T47D (cell line): ENCODE measurements at regions not wholly inside any gene's neighbourhood (a gene's known extent, or its start where the extent isn't known, plus 50 kb on each side); places are given as distances from the start of the nearest gene placed in this dataset.

Experiments used
- DNase-seq, 2 experiments: peaks; one replicate each; pipeline versions ENCODE4 v3.0.0 to v3.0.0-alpha.2; 2011 to 2012; ENCODE audit warnings: low read depth in 1 of 2, low spot score in 1 of 2
- JUND ChIP-seq: IDR thresholded peaks from 2 replicates; pipeline ENCODE4 v1.6.1; 2012; ENCODE audit warnings: low read depth
- in situ Hi-C: cut with HindIII; loops from 2 replicates; pipeline ENCODE4 v1.10.0; 2016; ENCODE audit warnings: low sequenced_read_pairs, low pct_unique_long_range_greater_than_20kb

GRCh38 chr2:204272089-204272488, 273.2 kb upstream of the PARD3B start:
- TF ChIP-seq JUND, result no peak
- in situ Hi-C loops, result no loop called here
- DNase-seq, result no peak

GRCh38 chr2:204272610-204273287, 272.5 kb upstream of the PARD3B start:
- in situ Hi-C loops, result no loop called here
- TF ChIP-seq JUND, result no peak
- DNase-seq, result no peak

- DNase-seq, result no peak
- TF ChIP-seq JUND, result no peak
- in situ Hi-C loops, result no loop called here
These were observed 270.8 kb upstream of the PARD3B start for GRCh38 chr2:204274429-204274828.

- TF ChIP-seq JUND, result no peak
- no peak for DNase-seq
- in situ Hi-C loops, result no loop called here
These were observed 270.3 kb upstream of the PARD3B start for GRCh38 chr2:204274991-204275390.

- no peak for DNase-seq
- in situ Hi-C loops, result no loop called here
- TF ChIP-seq JUND, result no peak
These were observed 268.0 kb upstream of the PARD3B start for GRCh38 chr2:204277226-204277625.

GRCh38 chr2:204278454-204278853, 266.8 kb upstream of the PARD3B start:
- in situ Hi-C loops, result no loop called here
- no peak for DNase-seq
- TF ChIP-seq JUND, result no peak

- in situ Hi-C loops, result no loop called here
- no peak for TF ChIP-seq JUND
These were observed 265.5 kb upstream of the PARD3B start for GRCh38 chr2:204279819-204280218.

GRCh38 chr2:204280262-204280668, 265.0 kb upstream of the PARD3B start:
- no peak for TF ChIP-seq JUND
- no peak for DNase-seq
- in situ Hi-C loops, result no loop called here

More at GRCh38 chr2:204279819-204280218, 265.5 kb upstream of the PARD3B start:
- no peak for DNase-seq

- TF ChIP-seq JUND, result no peak
- DNase-seq, result no peak
- in situ Hi-C loops, result no loop called here
These were observed 263.2 kb upstream of the PARD3B start for GRCh38 chr2:204282081-204282480.

GRCh38 chr2:204282525-204282924, 262.8 kb upstream of the PARD3B start:
- in situ Hi-C loops, result no loop called here

GRCh38 chr2:204289066-204289465, 256.2 kb upstream of the PARD3B start:
- DNase-seq, result no peak
- in situ Hi-C loops, result no loop called here
- TF ChIP-seq JUND, result no peak

More at GRCh38 chr2:204282525-204282924, 262.8 kb upstream of the PARD3B start:
- DNase-seq, result no peak
- no peak for TF ChIP-seq JUND

GRCh38 chr2:204292439-204292838, 252.8 kb upstream of the PARD3B start:
- in situ Hi-C loops, result no loop called here
- no peak for TF ChIP-seq JUND
- DNase-seq, result no peak

- in situ Hi-C loops, result no loop called here
- TF ChIP-seq JUND, result no peak
- no peak for DNase-seq
These were observed 251.2 kb upstream of the PARD3B start for GRCh38 chr2:204293884-204294747.
